Subcutaneous abdominal adipose tissue (tissue), 5 donors: ENCODE measurements at regions not wholly inside any gene's neighbourhood (a gene's known extent, or its start where the extent isn't known, plus 50 kb on each side); places are given as distances from the start of the nearest gene placed in this dataset.
A peak's percentile ranks its signal among the peaks of the same experiment; 100 is the strongest.

Experiments used
- H3K27ac ChIP-seq: one replicate; pipeline ENCODE4 v1.7.0; 2013; ENCODE audit warnings: low read depth, mild to moderate bottlenecking, inconsistent platforms, low read length, moderate library complexity
- H3K27me3 ChIP-seq, 5 donors: one replicate each; pipeline ENCODE4 v1.7.0; 2013; ENCODE audit warnings: low read length in 5 of 5, inconsistent platforms in 1 of 5; ENCODE audit not compliant: control insufficient read depth in 5 of 5, insufficient read depth in 4 of 5
- H3K36me3 ChIP-seq, 5 donors: one replicate each; pipeline ENCODE4 v1.7.0; 2013; ENCODE audit warnings: low read length in 5 of 5; ENCODE audit not compliant: control insufficient read depth in 5 of 5, insufficient read depth in 5 of 5
- H3K4me1 ChIP-seq, 5 donors: one replicate each; pipeline ENCODE4 v1.7.0; 2013; ENCODE audit warnings: low read length in 5 of 5, mild to moderate bottlenecking in 3 of 5, moderate library complexity in 1 of 5; ENCODE audit not compliant: control insufficient read depth in 5 of 5, insufficient read depth in 5 of 5
- H3K4me3 ChIP-seq, 5 donors: one replicate each; pipeline ENCODE4 v1.7.0; 2013; ENCODE audit warnings: low read length in 5 of 5, low read depth in 1 of 5
- H3K9ac ChIP-seq, 5 donors: one replicate each; pipeline ENCODE4 v1.7.0; 2013; ENCODE audit warnings: low read length in 5 of 5, mild to moderate bottlenecking in 4 of 5, moderate library complexity in 3 of 5
- H3K9me3 ChIP-seq, 5 donors: one replicate each; pipeline ENCODE4 v1.7.0; 2013; ENCODE audit warnings: low read length in 5 of 5; ENCODE audit not compliant: control insufficient read depth in 5 of 5
- donor health status: healthy.
- donor health status: healthy.
- donor health status: healthy.
- donor health status: healthy.
- donor health status: healthy.

GRCh38 chr6:14798996-14799588 is 446.8 kb upstream of the JARID2 start:
- H3K4me3 ChIP-seq: no peak overlapping the region
- H3K36me3 ChIP-seq: no peaks in the 10 kb centered on the region
- H3K27ac ChIP-seq: no peak overlapping the region
- no peaks in the 10 kb centered on the region for H3K27me3 ChIP-seq
- no peaks in the 10 kb centered on the region for H3K9me3 ChIP-seq
- H3K9ac ChIP-seq: no peak overlapping the region
- peaks cover 4 to 26% (median 19%) of the 10 kb centered on the region in 5 donors for H3K4me1 ChIP-seq

- Histone ChIP-seq H3K4me1 (peaks cover 8 to 34% (median 26%) of the 10 kb centered on the region in 5 donors), H3K4me3 (no peak overlapping the region), H3K27me3 (no peaks in the 10 kb centered on the region), H3K9me3 (no peaks in the 10 kb centered on the region), H3K36me3 (no peaks in the 10 kb centered on the region), H3K9ac (peak overlapping the region in 1 of 5 donors; percentile 79), H3K27ac (peak overlapping the region; percentile 13)
These were observed 445.9 kb upstream of the JARID2 start for GRCh38 chr6:14799928-14800327.

- H3K9ac ChIP-seq: no peak overlapping the region
- no peaks in the 10 kb centered on the region for H3K9me3 ChIP-seq
- no peaks in the 10 kb centered on the region for H3K36me3 ChIP-seq
- H3K4me3 ChIP-seq: no peak overlapping the region
- no peak overlapping the region for H3K27ac ChIP-seq
- H3K27me3 ChIP-seq: no peaks in the 10 kb centered on the region
- peaks cover 9 to 33% (median 28%) of the 10 kb centered on the region in 5 donors for H3K4me1 ChIP-seq
These were observed 443.2 kb upstream of the JARID2 start for GRCh38 chr6:14802514-14803160.

GRCh38 chr6:14804001-14804784 is 441.7 kb upstream of the JARID2 start:
- H3K27me3 ChIP-seq: no peaks in the 10 kb centered on the region
- no peaks in the 10 kb centered on the region for H3K9me3 ChIP-seq
- no peaks in the 10 kb centered on the region for H3K36me3 ChIP-seq
- no peak overlapping the region for H3K4me3 ChIP-seq
- peaks cover 9 to 33% (median 22%) of the 10 kb centered on the region in 5 donors for H3K4me1 ChIP-seq
- no peak overlapping the region for H3K27ac ChIP-seq
- no peak overlapping the region for H3K9ac ChIP-seq

GRCh38 chr6:14804785-14805210 is 441.1 kb upstream of the JARID2 start:
- no peaks in the 10 kb centered on the region for H3K27me3 ChIP-seq
- H3K9ac ChIP-seq: no peak overlapping the region
- no peaks in the 10 kb centered on the region for H3K36me3 ChIP-seq
- no peak overlapping the region for H3K4me3 ChIP-seq
- peaks cover 8 to 31% (median 20%) of the 10 kb centered on the region in 5 donors for H3K4me1 ChIP-seq
- no peak overlapping the region for H3K27ac ChIP-seq
- no peaks in the 10 kb centered on the region for H3K9me3 ChIP-seq

GRCh38 chr6:14806101-14806500 is 439.8 kb upstream of the JARID2 start:
- Histone ChIP-seq H3K4me3 (no peak overlapping the region), H3K4me1 (peaks cover 5 to 20% (median 10%) of the 10 kb centered on the region in 5 donors), H3K9me3 (no peaks in the 10 kb centered on the region), H3K36me3 (no peaks in the 10 kb centered on the region), H3K27ac (no peak overlapping the region), H3K27me3 (no peaks in the 10 kb centered on the region), H3K9ac (no peak overlapping the region)

- Histone ChIP-seq H3K27ac (no peak overlapping the region), H3K4me1 (peaks cover 5 to 20% (median 10%) of the 10 kb centered on the region in 5 donors), H3K36me3 (no peaks in the 10 kb centered on the region), H3K27me3 (no peaks in the 10 kb centered on the region), H3K9ac (no peak overlapping the region), H3K4me3 (no peak overlapping the region), H3K9me3 (no peaks in the 10 kb centered on the region)
These were observed 438.7 kb upstream of the JARID2 start for GRCh38 chr6:14807130-14807529.

- no peak overlapping the region for H3K9ac ChIP-seq
- H3K9me3 ChIP-seq: no peaks in the 10 kb centered on the region
- H3K36me3 ChIP-seq: no peaks in the 10 kb centered on the region
- no peak overlapping the region for H3K27ac ChIP-seq
- H3K4me1 ChIP-seq: peaks cover 5 to 16% (median 10%) of the 10 kb centered on the region in 5 donors
- H3K27me3 ChIP-seq: no peaks in the 10 kb centered on the region
- H3K4me3 ChIP-seq: no peak overlapping the region
These were observed 437.9 kb upstream of the JARID2 start for GRCh38 chr6:14807971-14808370.

- Histone ChIP-seq H3K27ac (no peak overlapping the region), H3K9ac (no peak overlapping the region), H3K27me3 (no peaks in the 10 kb centered on the region), H3K9me3 (no peaks in the 10 kb centered on the region), H3K36me3 (no peaks in the 10 kb centered on the region), H3K4me1 (peaks cover under 1 to 1% (median under 1%) of the 10 kb centered on the region in 5 donors), H3K4me3 (no peak overlapping the region)
These were observed 435.8 kb upstream of the JARID2 start for GRCh38 chr6:14810021-14810420.
